Panc1 (cell line): ENCODE measurements at regions not wholly inside any gene's neighbourhood (a gene's known extent, or its start where the extent isn't known, plus 50 kb on each side); places are given as distances from the start of the nearest gene placed in this dataset.

Source experiments
- ATAC-seq: fragments of 200-7000 bp; cut with Tn5 transposase; 2 replicates; pipeline ENCODE4 v1.9.1; 2020; ENCODE audit warnings: mild to moderate bottlenecking, moderate library complexity
- BruUV-seq: library from RNA; stranded (reverse); fragments of 400-500 nt; replicated peaks from 2 replicates; lab custom pipeline; 2021; lab: Mats Ljungman, UMichigan
- CTCF ChIA-PET: fragments of 300-600 bp; sonication (Branson Sonifier 250); formaldehyde crosslinking; loops from one replicate; lab custom pipeline; 2022; ENCODE audit warnings: antibody characterized with exemption; lab: Charles Lee
- POLR2A ChIA-PET: fragments of 300-600 bp; sonication (Branson Sonifier 250); formaldehyde crosslinking; loops from one replicate; lab custom pipeline; 2022; ENCODE audit warnings: antibody characterized with exemption; lab: Charles Lee
- DNase-seq: peaks from one replicate; pipeline ENCODE4 v3.0.0-alpha.2; 2010; ENCODE audit warnings: low read depth, low spot score
- H3K27ac ChIP-seq: 2 replicates; pipeline ENCODE4 v1.5.1; 2011; ENCODE audit warnings: mild to moderate bottlenecking, low read length, inconsistent platforms
- H3K27me3 ChIP-seq: fragments of 200-500 bp; sonication (Bioruptor generic); 2 replicates; pipeline ENCODE4 v1.6.0; 2014; ENCODE audit warnings: low read length, inconsistent platforms; ENCODE audit not compliant: control insufficient read depth, insufficient read depth
- H3K36me3 ChIP-seq: fragments of 200-500 bp; sonication (Bioruptor generic); 2 replicates; pipeline ENCODE4 v1.5.1; 2014; ENCODE audit warnings: inconsistent platforms, mild to moderate bottlenecking, low read length, moderate library complexity; ENCODE audit not compliant: control insufficient read depth, insufficient read depth
- H3K4me1 ChIP-seq: 2 replicates; pipeline ENCODE4 v1.5.1; 2011; ENCODE audit warnings: inconsistent platforms, mild to moderate bottlenecking, low read length, moderate library complexity; ENCODE audit not compliant: control insufficient read depth, insufficient read depth
- H3K4me3 ChIP-seq, 2 experiments: 2 replicates each; pipeline ENCODE4 v1.5.1; 2011 to 2012; ENCODE audit warnings: low read depth in 2 of 2, low read length in 2 of 2, mild to moderate bottlenecking in 2 of 2, inconsistent platforms in 1 of 2, moderate library complexity in 1 of 2
- H3K9me3 ChIP-seq: fragments of 200-500 bp; sonication (Bioruptor generic); 2 replicates; pipeline ENCODE4 v1.5.1; 2014; ENCODE audit warnings: low read depth, mild to moderate bottlenecking, inconsistent platforms, low read length, moderate library complexity; ENCODE audit not compliant: control insufficient read depth, insufficient read depth
- POLR2AphosphoS5 ChIP-seq: IDR thresholded peaks from 2 replicates; pipeline ENCODE4 v1.6.1; 2012; ENCODE audit warnings: mild to moderate bottlenecking, low read depth, low read length, moderate library complexity
- SIN3A ChIP-seq: IDR thresholded peaks from 2 replicates; pipeline ENCODE4 v1.6.1; 2012; ENCODE audit warnings: low read depth, mild to moderate bottlenecking, low read length, moderate library complexity, borderline replicate concordance; ENCODE audit not compliant: insufficient read depth
- TCF7L2 ChIP-seq: IDR thresholded peaks from 2 replicates; pipeline ENCODE4 v1.6.1; 2011; ENCODE audit warnings: mild to moderate bottlenecking, low read depth, low read length, inconsistent platforms
- in situ Hi-C: cut with HindIII; loops from 2 replicates; pipeline ENCODE4 v1.10.0; 2016; ENCODE audit warnings: low sequenced_read_pairs, low pct_unique_long_range_greater_than_20kb
- intact Hi-C: fragments of 100-400 bp; cut with micrococcal nuclease; formaldehyde crosslinking; loops from one replicate; pipeline ENCODE4 v1.10.0; 2022; ENCODE audit not compliant: unreplicated experiment
- TF ChIP-seq, protein P1 (sequence below): fragments of 450-650 bp; IDR thresholded peaks from 2 replicates; pipeline ENCODE4 v1.5.1; 2017; ENCODE audit warnings: mild to moderate bottlenecking
- TF ChIP-seq, protein P2 (sequence below), 2 experiments: IDR thresholded peaks; 2 replicates each; pipeline ENCODE4 v1.6.1; 2011 to 2012; ENCODE audit warnings: low read depth in 2 of 2, control low read depth in 1 of 2, low read length in 1 of 2, mild to moderate bottlenecking in 1 of 2, moderate library complexity in 1 of 2; ENCODE audit not compliant: insufficient read depth in 1 of 2

DNA sequence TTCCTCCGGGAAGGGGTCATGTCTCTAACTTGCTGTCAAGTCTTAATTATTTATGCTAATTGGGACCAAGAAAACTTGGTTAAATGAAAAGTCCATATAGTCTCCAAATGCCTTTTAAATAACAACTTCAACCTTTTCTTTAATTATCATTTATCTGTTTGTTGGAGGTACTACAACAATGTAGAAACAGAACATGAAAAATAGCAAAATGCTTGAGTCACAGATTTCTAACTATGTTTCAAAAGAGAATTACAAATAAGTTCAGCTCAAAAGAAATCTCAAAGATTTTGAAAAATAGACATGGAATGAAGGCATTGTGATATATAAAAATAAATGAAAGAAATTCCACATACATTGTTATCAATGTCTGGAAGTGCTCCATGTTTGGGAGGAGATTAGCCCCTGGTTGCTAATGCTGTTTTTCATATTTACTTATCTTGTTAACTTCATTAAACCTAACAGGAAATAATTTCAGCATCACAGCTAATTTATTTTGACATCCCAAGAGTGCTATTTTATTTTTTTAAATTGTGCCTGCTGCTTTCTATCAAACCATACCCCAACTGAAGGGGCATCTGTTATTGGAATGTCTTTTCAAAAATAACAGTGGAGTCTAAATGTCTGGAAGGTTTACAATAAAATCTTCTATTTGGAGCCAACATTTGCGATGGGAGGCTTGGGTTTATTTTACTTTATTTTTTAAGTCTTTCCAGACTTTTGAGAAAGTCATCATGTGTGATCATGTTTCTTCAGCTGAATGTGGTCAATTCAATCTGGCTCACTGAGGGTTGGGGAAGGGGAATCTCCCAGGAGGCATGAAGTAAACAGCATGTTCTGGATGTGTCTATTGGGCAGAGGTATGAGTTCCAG lies 53.1 kb upstream of the ANKRD55 start:
- intact Hi-C loops = no loop called here
- in situ Hi-C loops = no loop called here
- H3K27me3 ChIP-seq = no peaks in the 10 kb centered on the region
- POLR2A ChIA-PET = no interaction called here
- no TSS peak for BruUV-seq
- no peak overlapping the region for H3K27ac ChIP-seq
- DNase-seq = no peak
- H3K9me3 ChIP-seq = no peaks in the 10 kb centered on the region
- CTCF ChIA-PET = no interaction called here
- ATAC-seq = no peak
- H3K36me3 ChIP-seq = no peaks in the 10 kb centered on the region
- H3K4me1 ChIP-seq = no peaks in the 10 kb centered on the region
- H3K4me3 ChIP-seq = no peak overlapping the region
- TF ChIP-seq, protein P1, sequence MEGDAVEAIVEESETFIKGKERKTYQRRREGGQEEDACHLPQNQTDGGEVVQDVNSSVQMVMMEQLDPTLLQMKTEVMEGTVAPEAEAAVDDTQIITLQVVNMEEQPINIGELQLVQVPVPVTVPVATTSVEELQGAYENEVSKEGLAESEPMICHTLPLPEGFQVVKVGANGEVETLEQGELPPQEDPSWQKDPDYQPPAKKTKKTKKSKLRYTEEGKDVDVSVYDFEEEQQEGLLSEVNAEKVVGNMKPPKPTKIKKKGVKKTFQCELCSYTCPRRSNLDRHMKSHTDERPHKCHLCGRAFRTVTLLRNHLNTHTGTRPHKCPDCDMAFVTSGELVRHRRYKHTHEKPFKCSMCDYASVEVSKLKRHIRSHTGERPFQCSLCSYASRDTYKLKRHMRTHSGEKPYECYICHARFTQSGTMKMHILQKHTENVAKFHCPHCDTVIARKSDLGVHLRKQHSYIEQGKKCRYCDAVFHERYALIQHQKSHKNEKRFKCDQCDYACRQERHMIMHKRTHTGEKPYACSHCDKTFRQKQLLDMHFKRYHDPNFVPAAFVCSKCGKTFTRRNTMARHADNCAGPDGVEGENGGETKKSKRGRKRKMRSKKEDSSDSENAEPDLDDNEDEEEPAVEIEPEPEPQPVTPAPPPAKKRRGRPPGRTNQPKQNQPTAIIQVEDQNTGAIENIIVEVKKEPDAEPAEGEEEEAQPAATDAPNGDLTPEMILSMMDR = no peak
- TF ChIP-seq TCF7L2 = no peak
- TF ChIP-seq SIN3A = no peak
- TF ChIP-seq, protein P2, sequence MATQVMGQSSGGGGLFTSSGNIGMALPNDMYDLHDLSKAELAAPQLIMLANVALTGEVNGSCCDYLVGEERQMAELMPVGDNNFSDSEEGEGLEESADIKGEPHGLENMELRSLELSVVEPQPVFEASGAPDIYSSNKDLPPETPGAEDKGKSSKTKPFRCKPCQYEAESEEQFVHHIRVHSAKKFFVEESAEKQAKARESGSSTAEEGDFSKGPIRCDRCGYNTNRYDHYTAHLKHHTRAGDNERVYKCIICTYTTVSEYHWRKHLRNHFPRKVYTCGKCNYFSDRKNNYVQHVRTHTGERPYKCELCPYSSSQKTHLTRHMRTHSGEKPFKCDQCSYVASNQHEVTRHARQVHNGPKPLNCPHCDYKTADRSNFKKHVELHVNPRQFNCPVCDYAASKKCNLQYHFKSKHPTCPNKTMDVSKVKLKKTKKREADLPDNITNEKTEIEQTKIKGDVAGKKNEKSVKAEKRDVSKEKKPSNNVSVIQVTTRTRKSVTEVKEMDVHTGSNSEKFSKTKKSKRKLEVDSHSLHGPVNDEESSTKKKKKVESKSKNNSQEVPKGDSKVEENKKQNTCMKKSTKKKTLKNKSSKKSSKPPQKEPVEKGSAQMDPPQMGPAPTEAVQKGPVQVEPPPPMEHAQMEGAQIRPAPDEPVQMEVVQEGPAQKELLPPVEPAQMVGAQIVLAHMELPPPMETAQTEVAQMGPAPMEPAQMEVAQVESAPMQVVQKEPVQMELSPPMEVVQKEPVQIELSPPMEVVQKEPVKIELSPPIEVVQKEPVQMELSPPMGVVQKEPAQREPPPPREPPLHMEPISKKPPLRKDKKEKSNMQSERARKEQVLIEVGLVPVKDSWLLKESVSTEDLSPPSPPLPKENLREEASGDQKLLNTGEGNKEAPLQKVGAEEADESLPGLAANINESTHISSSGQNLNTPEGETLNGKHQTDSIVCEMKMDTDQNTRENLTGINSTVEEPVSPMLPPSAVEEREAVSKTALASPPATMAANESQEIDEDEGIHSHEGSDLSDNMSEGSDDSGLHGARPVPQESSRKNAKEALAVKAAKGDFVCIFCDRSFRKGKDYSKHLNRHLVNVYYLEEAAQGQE (IDR thresholded peaks at IDR 0.05; ENCODE audit: insufficient read depth in 1 of 2, low read depth in 2 of 2, low read length in 1 of 2) = no peak
- no peak for TF ChIP-seq POLR2AphosphoS5

DNA sequence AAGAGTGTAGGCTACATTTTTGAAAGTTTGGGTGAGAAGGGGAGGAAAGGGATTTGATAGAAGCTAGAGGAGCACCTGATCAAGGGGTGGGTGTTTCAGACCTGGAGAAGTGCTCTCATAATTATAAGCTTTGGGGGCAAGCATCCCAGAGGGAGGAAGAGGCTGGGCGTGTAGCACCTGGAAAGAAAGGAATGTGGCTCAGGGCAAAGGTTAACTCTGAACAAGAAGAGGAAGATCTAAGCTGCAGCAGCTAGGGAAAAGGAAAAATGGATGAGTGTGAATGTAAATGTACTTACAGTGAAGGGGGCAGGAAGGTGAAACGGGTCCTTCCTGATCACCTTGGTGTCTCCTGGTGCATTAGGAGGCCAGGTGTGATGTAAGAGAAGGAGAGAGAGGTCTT lies 49.8 kb upstream of the ANKRD55 start:
- in situ Hi-C loops (no loop called here), intact Hi-C loops (no loop called here)
- no peaks in the 10 kb centered on the region for H3K36me3 ChIP-seq
- ChIA-PET CTCF (no interaction called here), POLR2A (no interaction called here)
- H3K9me3 ChIP-seq = no peaks in the 10 kb centered on the region
- no peak overlapping the region for H3K27ac ChIP-seq
- no peak for DNase-seq
- H3K27me3 ChIP-seq = no peaks in the 10 kb centered on the region
- no peaks in the 10 kb centered on the region for H3K4me1 ChIP-seq
- no peak for TF ChIP-seq POLR2AphosphoS5
- TF ChIP-seq, protein P1 = no peak
- TF ChIP-seq SIN3A = no peak
- TF ChIP-seq TCF7L2 = no peak
- TF ChIP-seq, protein P2 (IDR thresholded peaks at IDR 0.05; ENCODE audit: insufficient read depth in 1 of 2, low read depth in 2 of 2, low read length in 1 of 2) = no peak
- ATAC-seq = no peak
- BruUV-seq = no TSS peak
- H3K4me3 ChIP-seq = no peak overlapping the region
